Breast epithelium (tissue), 3 donors: ENCODE measurements at regions not wholly inside any gene's neighbourhood (a gene's known extent, or its start where the extent isn't known, plus 50 kb on each side); places are given as distances from the start of the nearest gene placed in this dataset.

Experiments
- POLR2A ChIP-seq: fragments of 450-650 bp; IDR thresholded peaks from one replicate; pipeline ENCODE4 v1.6.1; 2016; ENCODE audit warnings: antibody characterized with exemption, mild to moderate bottlenecking, moderate library complexity
- POLR2AphosphoS5 ChIP-seq, 3 donors: sonication (generic); formaldehyde crosslinking; IDR thresholded peaks; one replicate each; pipeline ENCODE4 v1.6.1; 2017; ENCODE audit warnings: antibody characterized with exemption in 3 of 3
- TF ChIP-seq, protein P1 (sequence below), 3 donors: fragments of 450-650 bp; IDR thresholded peaks; one replicate each; pipeline ENCODE4 v1.5.1; 2016 to 2017; ENCODE audit warnings: antibody characterized with exemption in 3 of 3, mild to moderate bottlenecking in 3 of 3, moderate library complexity in 3 of 3

DNA sequence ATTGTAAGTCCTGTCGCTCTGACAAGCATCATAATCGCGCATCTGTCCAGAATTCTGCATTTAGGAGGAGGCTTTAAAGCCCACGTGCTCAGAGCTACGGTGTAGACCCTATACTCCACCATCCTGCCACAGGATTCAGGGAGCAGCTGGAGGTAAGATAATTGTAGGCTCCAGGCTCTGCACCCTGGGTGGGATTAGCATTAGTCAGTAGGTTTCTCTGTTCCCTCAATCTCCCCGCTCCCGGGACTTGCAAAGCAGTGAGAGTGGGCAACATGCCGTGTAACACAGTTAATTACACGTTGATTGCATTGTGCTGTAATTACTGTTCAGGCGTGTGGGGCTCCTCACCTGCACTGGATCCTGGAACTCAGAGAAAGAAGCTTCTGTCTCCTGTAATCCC, 89.3 kb upstream of the CUX1 start:
- TF ChIP-seq POLR2A = no peak
- TF ChIP-seq POLR2AphosphoS5 (IDR thresholded peaks at IDR 0.05) = no peak
- TF ChIP-seq, protein P1, sequence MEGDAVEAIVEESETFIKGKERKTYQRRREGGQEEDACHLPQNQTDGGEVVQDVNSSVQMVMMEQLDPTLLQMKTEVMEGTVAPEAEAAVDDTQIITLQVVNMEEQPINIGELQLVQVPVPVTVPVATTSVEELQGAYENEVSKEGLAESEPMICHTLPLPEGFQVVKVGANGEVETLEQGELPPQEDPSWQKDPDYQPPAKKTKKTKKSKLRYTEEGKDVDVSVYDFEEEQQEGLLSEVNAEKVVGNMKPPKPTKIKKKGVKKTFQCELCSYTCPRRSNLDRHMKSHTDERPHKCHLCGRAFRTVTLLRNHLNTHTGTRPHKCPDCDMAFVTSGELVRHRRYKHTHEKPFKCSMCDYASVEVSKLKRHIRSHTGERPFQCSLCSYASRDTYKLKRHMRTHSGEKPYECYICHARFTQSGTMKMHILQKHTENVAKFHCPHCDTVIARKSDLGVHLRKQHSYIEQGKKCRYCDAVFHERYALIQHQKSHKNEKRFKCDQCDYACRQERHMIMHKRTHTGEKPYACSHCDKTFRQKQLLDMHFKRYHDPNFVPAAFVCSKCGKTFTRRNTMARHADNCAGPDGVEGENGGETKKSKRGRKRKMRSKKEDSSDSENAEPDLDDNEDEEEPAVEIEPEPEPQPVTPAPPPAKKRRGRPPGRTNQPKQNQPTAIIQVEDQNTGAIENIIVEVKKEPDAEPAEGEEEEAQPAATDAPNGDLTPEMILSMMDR (IDR thresholded peaks at IDR 0.05) = no peak
